GM23338 (cell line): ENCODE measurements at regions not wholly inside any gene's neighbourhood (a gene's known extent, or its start where the extent isn't known, plus 50 kb on each side); places are given as distances from the start of the nearest gene placed in this dataset.

Experiments used
- EZH2phosphoT487 ChIP-seq: fragments of 200-600 bp; sonication (generic); IDR thresholded peaks from one replicate; pipeline ENCODE4 v1.8.1; 2018; ENCODE audit warnings: antibody characterized with exemption; ENCODE audit not compliant: unreplicated experiment
- NANOG ChIP-seq: IDR thresholded peaks from 2 replicates; pipeline ENCODE4 v1.6.1; 2016; ENCODE audit warnings: antibody characterized with exemption, borderline replicate concordance
- POLR2AphosphoS5 ChIP-seq: IDR thresholded peaks from 2 replicates; pipeline ENCODE4 v1.6.1; 2016; ENCODE audit warnings: antibody characterized with exemption, low read depth
- ZNF114 ChIP-seq: fragments of 250-450 bp; sonication (Bioruptor Pico); IDR thresholded peaks from 2 replicates; pipeline ENCODE4 v1.5.0; 2020; ENCODE audit warnings: mild to moderate bottlenecking, moderate library complexity
- ZNF331 ChIP-seq: fragments of 250-450 bp; sonication (Bioruptor Pico); IDR thresholded peaks from 2 replicates; pipeline ENCODE4 v1.5.0; 2020; ENCODE audit warnings: low read depth, mild to moderate bottlenecking, moderate library complexity
- TF ChIP-seq, protein P1 (sequence below): fragments of 250-450 bp; sonication (Bioruptor Pico); IDR thresholded peaks from 2 replicates; pipeline ENCODE4 v1.5.0; 2020; ENCODE audit warnings: mild to moderate bottlenecking, moderate library complexity
- TF ChIP-seq, protein P2 (sequence below), 2 experiments: fragments of 200-600 bp in 1 of 2; sonication (generic) in 1 of 2; conservative IDR thresholded peaks; 2 replicates each; pipeline versions ENCODE4 v1.5.1 to v1.6.1; 2016 to 2017; ENCODE audit warnings: antibody characterized with exemption in 2 of 2, low read depth in 2 of 2, mild to moderate bottlenecking in 2 of 2, moderate library complexity in 1 of 2
- TF ChIP-seq, protein P3 (sequence below): IDR thresholded peaks from 2 replicates; pipeline ENCODE4 v1.6.1; 2016; ENCODE audit warnings: antibody characterized with exemption

DNA sequence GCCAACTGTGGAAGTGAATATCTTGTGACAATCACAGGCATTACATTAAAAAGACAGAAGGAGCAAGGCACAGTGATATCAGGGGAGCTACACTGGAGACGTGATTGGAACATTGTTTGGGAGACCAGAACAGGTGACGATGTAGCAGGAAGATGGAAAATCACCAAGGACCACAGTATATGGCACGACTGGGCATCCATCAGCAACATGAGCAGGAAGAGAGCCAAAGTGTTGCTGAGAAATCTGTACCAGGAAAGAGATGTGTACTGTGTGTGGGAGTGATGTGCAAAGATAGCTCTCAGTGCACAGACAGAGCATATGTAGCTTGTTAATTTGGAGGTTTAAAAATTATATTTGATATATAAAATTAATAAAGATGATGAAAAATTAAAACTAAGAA, 790.6 kb upstream of the ADGRL2 start (continued):
- TF ChIP-seq, protein P1, sequence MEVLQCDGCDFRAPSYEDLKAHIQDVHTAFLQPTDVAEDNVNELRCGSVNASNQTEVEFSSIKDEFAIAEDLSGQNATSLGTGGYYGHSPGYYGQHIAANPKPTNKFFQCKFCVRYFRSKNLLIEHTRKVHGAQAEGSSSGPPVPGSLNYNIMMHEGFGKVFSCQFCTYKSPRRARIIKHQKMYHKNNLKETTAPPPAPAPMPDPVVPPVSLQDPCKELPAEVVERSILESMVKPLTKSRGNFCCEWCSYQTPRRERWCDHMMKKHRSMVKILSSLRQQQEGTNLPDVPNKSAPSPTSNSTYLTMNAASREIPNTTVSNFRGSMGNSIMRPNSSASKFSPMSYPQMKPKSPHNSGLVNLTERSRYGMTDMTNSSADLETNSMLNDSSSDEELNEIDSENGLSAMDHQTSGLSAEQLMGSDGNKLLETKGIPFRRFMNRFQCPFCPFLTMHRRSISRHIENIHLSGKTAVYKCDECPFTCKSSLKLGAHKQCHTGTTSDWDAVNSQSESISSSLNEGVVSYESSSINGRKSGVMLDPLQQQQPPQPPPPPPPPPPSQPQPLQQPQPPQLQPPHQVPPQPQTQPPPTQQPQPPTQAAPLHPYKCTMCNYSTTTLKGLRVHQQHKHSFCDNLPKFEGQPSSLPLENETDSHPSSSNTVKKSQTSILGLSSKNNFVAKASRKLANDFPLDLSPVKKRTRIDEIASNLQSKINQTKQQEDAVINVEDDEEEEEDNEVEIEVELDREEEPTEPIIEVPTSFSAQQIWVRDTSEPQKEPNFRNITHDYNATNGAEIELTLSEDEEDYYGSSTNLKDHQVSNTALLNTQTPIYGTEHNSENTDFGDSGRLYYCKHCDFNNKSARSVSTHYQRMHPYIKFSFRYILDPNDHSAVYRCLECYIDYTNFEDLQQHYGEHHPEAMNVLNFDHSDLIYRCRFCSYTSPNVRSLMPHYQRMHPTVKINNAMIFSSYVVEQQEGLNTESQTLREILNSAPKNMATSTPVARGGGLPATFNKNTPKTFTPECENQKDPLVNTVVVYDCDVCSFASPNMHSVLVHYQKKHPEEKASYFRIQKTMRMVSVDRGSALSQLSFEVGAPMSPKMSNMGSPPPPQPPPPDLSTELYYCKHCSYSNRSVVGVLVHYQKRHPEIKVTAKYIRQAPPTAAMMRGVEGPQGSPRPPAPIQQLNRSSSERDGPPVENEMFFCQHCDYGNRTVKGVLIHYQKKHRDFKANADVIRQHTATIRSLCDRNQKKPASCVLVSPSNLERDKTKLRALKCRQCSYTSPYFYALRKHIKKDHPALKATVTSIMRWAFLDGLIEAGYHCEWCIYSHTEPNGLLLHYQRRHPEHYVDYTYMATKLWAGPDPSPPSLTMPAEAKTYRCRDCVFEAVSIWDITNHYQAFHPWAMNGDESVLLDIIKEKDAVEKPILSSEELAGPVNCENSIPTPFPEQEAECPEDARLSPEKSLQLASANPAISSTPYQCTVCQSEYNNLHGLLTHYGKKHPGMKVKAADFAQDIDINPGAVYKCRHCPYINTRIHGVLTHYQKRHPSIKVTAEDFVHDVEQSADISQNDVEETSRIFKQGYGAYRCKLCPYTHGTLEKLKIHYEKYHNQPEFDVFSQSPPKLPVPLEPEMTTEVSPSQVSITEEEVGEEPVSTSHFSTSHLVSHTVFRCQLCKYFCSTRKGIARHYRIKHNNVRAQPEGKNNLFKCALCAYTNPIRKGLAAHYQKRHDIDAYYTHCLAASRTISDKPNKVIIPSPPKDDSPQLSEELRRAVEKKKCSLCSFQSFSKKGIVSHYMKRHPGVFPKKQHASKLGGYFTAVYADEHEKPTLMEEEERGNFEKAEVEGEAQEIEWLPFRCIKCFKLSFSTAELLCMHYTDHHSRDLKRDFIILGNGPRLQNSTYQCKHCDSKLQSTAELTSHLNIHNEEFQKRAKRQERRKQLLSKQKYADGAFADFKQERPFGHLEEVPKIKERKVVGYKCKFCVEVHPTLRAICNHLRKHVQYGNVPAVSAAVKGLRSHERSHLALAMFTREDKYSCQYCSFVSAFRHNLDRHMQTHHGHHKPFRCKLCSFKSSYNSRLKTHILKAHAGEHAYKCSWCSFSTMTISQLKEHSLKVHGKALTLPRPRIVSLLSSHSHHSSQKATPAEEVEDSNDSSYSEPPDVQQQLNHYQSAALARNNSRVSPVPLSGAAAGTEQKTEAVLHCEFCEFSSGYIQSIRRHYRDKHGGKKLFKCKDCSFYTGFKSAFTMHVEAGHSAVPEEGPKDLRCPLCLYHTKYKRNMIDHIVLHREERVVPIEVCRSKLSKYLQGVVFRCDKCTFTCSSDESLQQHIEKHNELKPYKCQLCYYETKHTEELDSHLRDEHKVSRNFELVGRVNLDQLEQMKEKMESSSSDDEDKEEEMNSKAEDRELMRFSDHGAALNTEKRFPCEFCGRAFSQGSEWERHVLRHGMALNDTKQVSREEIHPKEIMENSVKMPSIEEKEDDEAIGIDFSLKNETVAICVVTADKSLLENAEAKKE: no peak
- TF ChIP-seq POLR2AphosphoS5 (no peak), NANOG (no peak), EZH2phosphoT487 (no peak), ZNF114 (CRISPR knock-in tag) (no peak), ZNF331 (CRISPR knock-in tag) (no peak)
- TF ChIP-seq, protein P2, sequence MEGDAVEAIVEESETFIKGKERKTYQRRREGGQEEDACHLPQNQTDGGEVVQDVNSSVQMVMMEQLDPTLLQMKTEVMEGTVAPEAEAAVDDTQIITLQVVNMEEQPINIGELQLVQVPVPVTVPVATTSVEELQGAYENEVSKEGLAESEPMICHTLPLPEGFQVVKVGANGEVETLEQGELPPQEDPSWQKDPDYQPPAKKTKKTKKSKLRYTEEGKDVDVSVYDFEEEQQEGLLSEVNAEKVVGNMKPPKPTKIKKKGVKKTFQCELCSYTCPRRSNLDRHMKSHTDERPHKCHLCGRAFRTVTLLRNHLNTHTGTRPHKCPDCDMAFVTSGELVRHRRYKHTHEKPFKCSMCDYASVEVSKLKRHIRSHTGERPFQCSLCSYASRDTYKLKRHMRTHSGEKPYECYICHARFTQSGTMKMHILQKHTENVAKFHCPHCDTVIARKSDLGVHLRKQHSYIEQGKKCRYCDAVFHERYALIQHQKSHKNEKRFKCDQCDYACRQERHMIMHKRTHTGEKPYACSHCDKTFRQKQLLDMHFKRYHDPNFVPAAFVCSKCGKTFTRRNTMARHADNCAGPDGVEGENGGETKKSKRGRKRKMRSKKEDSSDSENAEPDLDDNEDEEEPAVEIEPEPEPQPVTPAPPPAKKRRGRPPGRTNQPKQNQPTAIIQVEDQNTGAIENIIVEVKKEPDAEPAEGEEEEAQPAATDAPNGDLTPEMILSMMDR (conservative IDR thresholded peaks at IDR 0.05; ENCODE audit: low read depth in 2 of 2): no peak
- TF ChIP-seq, protein P3, sequence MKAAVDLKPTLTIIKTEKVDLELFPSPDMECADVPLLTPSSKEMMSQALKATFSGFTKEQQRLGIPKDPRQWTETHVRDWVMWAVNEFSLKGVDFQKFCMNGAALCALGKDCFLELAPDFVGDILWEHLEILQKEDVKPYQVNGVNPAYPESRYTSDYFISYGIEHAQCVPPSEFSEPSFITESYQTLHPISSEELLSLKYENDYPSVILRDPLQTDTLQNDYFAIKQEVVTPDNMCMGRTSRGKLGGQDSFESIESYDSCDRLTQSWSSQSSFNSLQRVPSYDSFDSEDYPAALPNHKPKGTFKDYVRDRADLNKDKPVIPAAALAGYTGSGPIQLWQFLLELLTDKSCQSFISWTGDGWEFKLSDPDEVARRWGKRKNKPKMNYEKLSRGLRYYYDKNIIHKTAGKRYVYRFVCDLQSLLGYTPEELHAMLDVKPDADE: no peak
